NCI-H2227 (cell line): ENCODE measurements at regions not wholly inside any gene's neighbourhood (a gene's known extent, or its start where the extent isn't known, plus 50 kb on each side); places are given as distances from the start of the nearest gene placed in this dataset.
A peak's percentile ranks its signal among the peaks of the same experiment; 100 is the strongest.

Experiments
- DNase-seq: peaks from one replicate; lab custom pipeline; 2025; ENCODE audit not compliant: unreplicated experiment; lab: John Stamatoyannopoulos, UW

- no peak for DNase-seq
Measured at GRCh38 chr3:73766599-73767381, 142.0 kb upstream of the PDZRN3 start.

- DNase-seq, result no peak
Measured at GRCh38 chr3:73765878-73766545, 141.3 kb upstream of the PDZRN3 start.

GRCh38 chr3:73762855-73763254 is 138.1 kb upstream of the PDZRN3 start:
- DNase-seq, result no peak

GRCh38 chr3:73759297-73759711 is 134.6 kb upstream of the PDZRN3 start:
- DNase-seq, result no peak

GRCh38 chr3:73757536-73757935 is 132.8 kb upstream of the PDZRN3 start:
- no peak for DNase-seq

GRCh38 chr3:73753985-73754384 is 129.2 kb upstream of the PDZRN3 start:
- no peak for DNase-seq

GRCh38 chr3:73752338-73752737 is 127.6 kb upstream of the PDZRN3 start:
- DNase-seq, result no peak

- DNase-seq, result no peak
Measured at GRCh38 chr3:73746623-73747022, 121.9 kb upstream of the PDZRN3 start.

- peak; percentile 38 for DNase-seq
Measured at GRCh38 chr3:73745526-73746191, 120.9 kb upstream of the PDZRN3 start.

- no peak for DNase-seq
Measured at GRCh38 chr3:73743551-73743950, 118.8 kb upstream of the PDZRN3 start.

GRCh38 chr3:73739791-73740453 is 115.2 kb upstream of the PDZRN3 start:
- no peak for DNase-seq

- no peak for DNase-seq
Measured at GRCh38 chr3:73738711-73739110, 114.0 kb upstream of the PDZRN3 start.

GRCh38 chr3:73734211-73735089 is 109.7 kb upstream of the PDZRN3 start:
- no peak for DNase-seq

- DNase-seq, result no peak
Measured at GRCh38 chr3:73733746-73734145, 109.0 kb upstream of the PDZRN3 start.

GRCh38 chr3:73729969-73730440 is 105.3 kb upstream of the PDZRN3 start:
- DNase-seq, result no peak

- DNase-seq, result no peak
Measured at GRCh38 chr3:73727854-73728253, 103.1 kb upstream of the PDZRN3 start.

- DNase-seq, result peak; percentile 31
Measured at GRCh38 chr3:73727117-73727821, 102.5 kb upstream of the PDZRN3 start.

- DNase-seq, result no peak
Measured at GRCh38 chr3:73723596-73723995, 98.9 kb upstream of the PDZRN3 start.

GRCh38 chr3:73719861-73720260 is 95.1 kb upstream of the PDZRN3 start:
- DNase-seq, result no peak

- no peak for DNase-seq
Measured at GRCh38 chr3:73719413-73719851, 94.7 kb upstream of the PDZRN3 start.
